ENCODE measurements at regions not wholly inside any gene's neighbourhood (a gene's known extent, or its start where the extent isn't known, plus 50 kb on each side); places are given as distances from the start of the nearest gene placed in this dataset.

- no peak for DNase-seq
Measured at GRCh38 chr5:84683594-84683993, 298.9 kb upstream of the EDIL3 start.

GRCh38 chr5:84682531-84682930 lies 297.9 kb upstream of the EDIL3 start:
- DNase-seq = no peak

GRCh38 chr5:84680908-84681307 lies 296.2 kb upstream of the EDIL3 start:
- no peak for DNase-seq

GRCh38 chr5:84673785-84674184 lies 289.1 kb upstream of the EDIL3 start:
- no peak for DNase-seq

- no peak for DNase-seq
Measured at GRCh38 chr5:84667576-84667975, 282.9 kb upstream of the EDIL3 start.

GRCh38 chr5:84650429-84650828 lies 265.7 kb upstream of the EDIL3 start:
- no peak for DNase-seq

GRCh38 chr5:84647581-84647980 lies 262.9 kb upstream of the EDIL3 start:
- DNase-seq = no peak

GRCh38 chr5:84642795-84643194 lies 258.1 kb upstream of the EDIL3 start:
- no peak for DNase-seq

GRCh38 chr5:84642324-84642723 lies 257.6 kb upstream of the EDIL3 start:
- no peak for DNase-seq

- DNase-seq = no peak
Measured at GRCh38 chr5:84637662-84638375, 253.1 kb upstream of the EDIL3 start.

- DNase-seq = no peak
Measured at GRCh38 chr5:84635235-84636055, 250.8 kb upstream of the EDIL3 start.

GRCh38 chr5:84634256-84634655 lies 249.6 kb upstream of the EDIL3 start:
- no peak for DNase-seq

- no peak for DNase-seq
Measured at GRCh38 chr5:84632418-84632817, 247.7 kb upstream of the EDIL3 start.

- DNase-seq = no peak
Measured at GRCh38 chr5:84628918-84629317, 244.2 kb upstream of the EDIL3 start.

GRCh38 chr5:84623019-84623418 lies 238.3 kb upstream of the EDIL3 start:
- no peak for DNase-seq

- no peak for DNase-seq
Measured at GRCh38 chr5:84622461-84622860, 237.8 kb upstream of the EDIL3 start.

GRCh38 chr5:84618262-84618661 lies 233.6 kb upstream of the EDIL3 start:
- DNase-seq = no peak

- DNase-seq = no peak
Measured at GRCh38 chr5:84614906-84615305, 230.2 kb upstream of the EDIL3 start.

- DNase-seq = no peak
Measured at GRCh38 chr5:84606784-84607183, 222.1 kb upstream of the EDIL3 start.

- DNase-seq = no peak
Measured at GRCh38 chr5:84605241-84605640, 220.6 kb upstream of the EDIL3 start.

GRCh38 chr5:84603568-84604185 lies 219.0 kb upstream of the EDIL3 start:
- no peak for DNase-seq

- DNase-seq = no peak
Measured at GRCh38 chr5:84602371-84602771, 217.7 kb upstream of the EDIL3 start.

- DNase-seq = no peak
Measured at GRCh38 chr5:84599964-84600363, 215.3 kb upstream of the EDIL3 start.

GRCh38 chr5:84597904-84598303 lies 213.2 kb upstream of the EDIL3 start:
- no peak for DNase-seq
